Ishikawa (cell line): ENCODE measurements at regions not wholly inside any gene's neighbourhood (a gene's known extent, or its start where the extent isn't known, plus 50 kb on each side); places are given as distances from the start of the nearest gene placed in this dataset.

Experiments used
- CEBPB ChIP-seq: IDR thresholded peaks from 2 replicates; pipeline ENCODE4 v1.6.1; 2012
- CREB1 ChIP-seq: IDR thresholded peaks from 2 replicates; pipeline ENCODE4 v1.6.1; 2012; ENCODE audit warnings: low read depth
- EP300 ChIP-seq: IDR thresholded peaks from 2 replicates; pipeline ENCODE4 v1.6.1; 2012; ENCODE audit warnings: borderline replicate concordance
- FOXM1 ChIP-seq: IDR thresholded peaks from 2 replicates; pipeline ENCODE4 v1.6.1; 2012; ENCODE audit warnings: low read depth, borderline replicate concordance
- TAF1 ChIP-seq: IDR thresholded peaks from 2 replicates; pipeline ENCODE4 v1.6.1; 2012; ENCODE audit warnings: low read depth, mild to moderate bottlenecking
- TCF12 ChIP-seq: IDR thresholded peaks from 2 replicates; pipeline ENCODE4 v1.6.1; 2012; ENCODE audit warnings: low read depth
- TEAD4 ChIP-seq: IDR thresholded peaks from 2 replicates; pipeline ENCODE4 v1.6.1; 2012
- YY1 ChIP-seq: IDR thresholded peaks from 2 replicates; pipeline ENCODE4 v1.6.1; 2012; ENCODE audit warnings: low read depth
- TF ChIP-seq, protein P1 (sequence below): IDR thresholded peaks from 2 replicates; pipeline ENCODE4 v1.6.1; 2012
- TF ChIP-seq, protein P2 (sequence below): IDR thresholded peaks from 2 replicates; pipeline ENCODE4 v1.6.1; 2012

DNA sequence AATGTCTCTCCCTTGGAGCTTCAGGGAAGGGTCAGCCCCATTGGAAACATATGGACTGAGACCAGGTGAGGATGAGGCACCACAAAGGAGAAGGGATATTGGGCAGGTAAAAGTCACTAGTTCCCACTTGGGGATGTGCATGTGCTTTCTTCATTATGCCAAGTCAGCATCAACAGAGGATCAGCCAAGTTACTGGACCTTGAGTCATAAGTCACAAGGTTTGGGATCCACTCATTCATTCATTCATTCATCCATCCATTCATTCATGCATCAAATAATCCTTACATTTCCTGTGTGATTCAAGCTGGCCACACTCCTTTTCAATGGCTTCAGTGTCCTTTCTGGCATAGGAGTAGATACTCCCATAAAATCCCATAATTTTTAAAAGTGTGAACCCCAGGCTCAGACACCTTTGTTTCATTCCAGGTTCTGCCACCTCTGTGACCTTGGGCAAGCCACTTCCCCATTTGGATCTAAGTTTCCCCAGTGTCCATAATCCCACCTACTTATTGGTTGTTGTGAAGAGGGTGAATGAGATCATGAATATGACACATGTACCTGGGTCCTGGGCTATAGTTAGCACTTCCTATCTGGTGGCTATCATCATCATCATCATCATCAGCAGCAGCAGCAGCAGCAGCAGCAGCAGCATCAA is 162.1 kb upstream of the LHX5 start:
- TF ChIP-seq YY1: no peak
- no peak for TF ChIP-seq CREB1
- no peak for TF ChIP-seq TAF1
- no peak for TF ChIP-seq FOXM1
- TF ChIP-seq, protein P1, sequence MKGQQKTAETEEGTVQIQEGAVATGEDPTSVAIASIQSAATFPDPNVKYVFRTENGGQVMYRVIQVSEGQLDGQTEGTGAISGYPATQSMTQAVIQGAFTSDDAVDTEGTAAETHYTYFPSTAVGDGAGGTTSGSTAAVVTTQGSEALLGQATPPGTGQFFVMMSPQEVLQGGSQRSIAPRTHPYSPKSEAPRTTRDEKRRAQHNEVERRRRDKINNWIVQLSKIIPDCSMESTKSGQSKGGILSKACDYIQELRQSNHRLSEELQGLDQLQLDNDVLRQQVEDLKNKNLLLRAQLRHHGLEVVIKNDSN: no peak
- TF ChIP-seq TCF12: no peak
- TF ChIP-seq, protein P2, sequence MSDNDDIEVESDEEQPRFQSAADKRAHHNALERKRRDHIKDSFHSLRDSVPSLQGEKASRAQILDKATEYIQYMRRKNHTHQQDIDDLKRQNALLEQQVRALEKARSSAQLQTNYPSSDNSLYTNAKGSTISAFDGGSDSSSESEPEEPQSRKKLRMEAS: no peak
- TF ChIP-seq CEBPB: no peak
- TF ChIP-seq EP300: no peak
- no peak for TF ChIP-seq TEAD4
